GM23338 (cell line): ENCODE measurements at regions not wholly inside any gene's neighbourhood (a gene's known extent, or its start where the extent isn't known, plus 50 kb on each side); places are given as distances from the start of the nearest gene placed in this dataset.

Experiments used
- ATAC-seq: fragments of 200-7000 bp; cut with Tn5 transposase; 3 replicates; pipeline ENCODE4 v1.9.1; 2020
- DNase-seq: peaks from one replicate; pipeline ENCODE4 v3.0.0-alpha.2; 2015; ENCODE audit warnings: low spot score
- H2AFZ ChIP-seq: fragments of 200-600 bp; sonication (generic); 2 replicates; pipeline ENCODE4 v1.8.0; 2016; ENCODE audit warnings: antibody characterized with exemption, mild to moderate bottlenecking, moderate library complexity
- H3F3A ChIP-seq: fragments of 200-600 bp; sonication (generic); replicated peaks from 2 replicates; pipeline ENCODE4 v1.8.0; 2017; ENCODE audit warnings: antibody characterized with exemption, mixed run types, low read depth
- H3K27ac ChIP-seq: fragments of 200-600 bp; sonication (generic); 2 replicates; pipeline ENCODE4 v1.6.1; 2016; ENCODE audit warnings: low read depth
- H3K27me3 ChIP-seq: fragments of 200-600 bp; sonication (generic); 2 replicates; pipeline ENCODE4 v1.8.0; 2016; ENCODE audit warnings: mild to moderate bottlenecking, mixed run types, moderate library complexity; ENCODE audit not compliant: insufficient read depth
- H3K36me3 ChIP-seq: fragments of 200-600 bp; sonication (generic); 2 replicates; pipeline ENCODE4 v1.8.0; 2016; ENCODE audit warnings: mild to moderate bottlenecking; ENCODE audit not compliant: insufficient read depth
- H3K4me1 ChIP-seq: fragments of 200-600 bp; sonication (generic); 2 replicates; pipeline ENCODE4 v1.8.0; 2016; ENCODE audit warnings: mild to moderate bottlenecking, moderate library complexity; ENCODE audit not compliant: insufficient read depth
- H3K4me2 ChIP-seq: fragments of 200-600 bp; sonication (generic); 2 replicates; pipeline ENCODE4 v1.7.1; 2017; ENCODE audit warnings: mixed run types
- H3K4me3 ChIP-seq: fragments of 200-600 bp; sonication (generic); 2 replicates; pipeline ENCODE4 v1.6.1; 2016; ENCODE audit warnings: mixed run types
- H3K79me2 ChIP-seq: fragments of 200-600 bp; sonication (generic); replicated peaks from 2 replicates; pipeline ENCODE4 v1.8.0; 2017; ENCODE audit warnings: mild to moderate bottlenecking; ENCODE audit not compliant: insufficient read depth
- H3K9me2 ChIP-seq: fragments of 200-600 bp; sonication (generic); 2 replicates; pipeline ENCODE4 v1.8.0; 2017; ENCODE audit not compliant: insufficient read depth
- H4K20me1 ChIP-seq: fragments of 200-600 bp; sonication (generic); replicated peaks from 2 replicates; pipeline ENCODE4 v1.8.0; 2017; ENCODE audit warnings: mild to moderate bottlenecking; ENCODE audit not compliant: insufficient read depth
- H3K27ac Mint-ChIP-seq: 2 replicates; pipeline ENCODE4 v1.8.0; 2020; ENCODE audit warnings: inconsistent platforms, mild to moderate bottlenecking, moderate library complexity, mixed read lengths
- H3K27me3 Mint-ChIP-seq: 3 replicates; pipeline ENCODE4 v1.8.0; 2022; ENCODE audit warnings: low read depth, mild to moderate bottlenecking, moderate library complexity, mixed read lengths, inconsistent platforms; ENCODE audit not compliant: insufficient read depth, poor library complexity
- H3K36me3 Mint-ChIP-seq: 3 replicates; pipeline ENCODE4 v1.8.0; 2021; ENCODE audit warnings: low read depth, mild to moderate bottlenecking, inconsistent platforms, moderate library complexity, mixed read lengths
- H3K4me1 Mint-ChIP-seq: 3 replicates; pipeline ENCODE4 v1.8.0; 2020; ENCODE audit warnings: mild to moderate bottlenecking, inconsistent platforms, mixed read lengths
- H3K4me3 Mint-ChIP-seq: 3 replicates; pipeline ENCODE4 v1.8.0; 2021; ENCODE audit warnings: moderate library complexity, mild to moderate bottlenecking, inconsistent platforms, mixed read lengths
- H3K9me3 Mint-ChIP-seq: 3 replicates; pipeline ENCODE4 v1.8.0; 2020; ENCODE audit warnings: moderate library complexity, mild to moderate bottlenecking, inconsistent platforms, mixed read lengths
- EZH2phosphoT487 ChIP-seq: fragments of 200-600 bp; sonication (generic); IDR thresholded peaks from one replicate; pipeline ENCODE4 v1.8.1; 2018; ENCODE audit warnings: antibody characterized with exemption; ENCODE audit not compliant: unreplicated experiment
- NANOG ChIP-seq: IDR thresholded peaks from 2 replicates; pipeline ENCODE4 v1.6.1; 2016; ENCODE audit warnings: antibody characterized with exemption, borderline replicate concordance
- STAT1 ChIP-seq: IDR thresholded peaks from one replicate; pipeline ENCODE4 v1.6.1; 2016; ENCODE audit warnings: antibody characterized with exemption; ENCODE audit not compliant: unreplicated experiment
- ZNF331 ChIP-seq: fragments of 250-450 bp; sonication (Bioruptor Pico); IDR thresholded peaks from 2 replicates; pipeline ENCODE4 v1.5.0; 2020; ENCODE audit warnings: low read depth, mild to moderate bottlenecking, moderate library complexity
- TF ChIP-seq, protein P1 (sequence below): IDR thresholded peaks from one replicate; pipeline ENCODE4 v1.6.1; 2018; ENCODE audit warnings: antibody characterized with exemption; ENCODE audit not compliant: unreplicated experiment
- TF ChIP-seq, protein P2 (sequence below): IDR thresholded peaks from 2 replicates; pipeline ENCODE4 v1.6.1; 2016; ENCODE audit warnings: antibody characterized with exemption
- TF ChIP-seq, protein P3 (sequence below), 2 experiments: fragments of 200-600 bp in 1 of 2; sonication (generic) in 1 of 2; conservative IDR thresholded peaks; 2 replicates each; pipeline versions ENCODE4 v1.5.1 to v1.6.1; 2016 to 2017; ENCODE audit warnings: antibody characterized with exemption in 2 of 2, low read depth in 2 of 2, mild to moderate bottlenecking in 2 of 2, moderate library complexity in 1 of 2
- TF ChIP-seq, protein P4 (sequence below): fragments of 250-450 bp; sonication (Bioruptor Pico); IDR thresholded peaks from 2 replicates; pipeline ENCODE4 v1.5.0; 2020; ENCODE audit warnings: mild to moderate bottlenecking, moderate library complexity

DNA sequence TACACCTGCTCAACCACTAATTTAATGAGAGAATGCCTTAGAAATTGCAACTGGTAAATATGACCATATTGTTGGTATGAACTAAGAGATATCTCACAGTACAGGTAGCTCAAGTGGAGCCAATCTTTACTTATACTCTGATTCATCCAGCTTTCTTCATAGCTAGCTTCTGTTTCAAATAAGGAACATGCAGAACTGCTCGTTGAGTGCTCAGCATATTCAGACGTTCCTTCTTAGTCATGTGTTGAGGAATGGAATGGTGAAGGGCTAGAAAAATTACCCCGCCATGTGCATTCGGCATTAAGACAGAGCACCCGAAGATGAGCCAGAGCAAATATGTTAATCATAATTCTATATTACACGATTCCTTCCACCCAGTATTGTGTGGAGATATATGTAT, 144.0 kb upstream of the VRK2 start:
- no peaks in the 10 kb centered on the region for H3K36me3 Mint-ChIP-seq
- no peak for TF ChIP-seq ZNF331 (CRISPR knock-in tag)
- TF ChIP-seq, protein P1, sequence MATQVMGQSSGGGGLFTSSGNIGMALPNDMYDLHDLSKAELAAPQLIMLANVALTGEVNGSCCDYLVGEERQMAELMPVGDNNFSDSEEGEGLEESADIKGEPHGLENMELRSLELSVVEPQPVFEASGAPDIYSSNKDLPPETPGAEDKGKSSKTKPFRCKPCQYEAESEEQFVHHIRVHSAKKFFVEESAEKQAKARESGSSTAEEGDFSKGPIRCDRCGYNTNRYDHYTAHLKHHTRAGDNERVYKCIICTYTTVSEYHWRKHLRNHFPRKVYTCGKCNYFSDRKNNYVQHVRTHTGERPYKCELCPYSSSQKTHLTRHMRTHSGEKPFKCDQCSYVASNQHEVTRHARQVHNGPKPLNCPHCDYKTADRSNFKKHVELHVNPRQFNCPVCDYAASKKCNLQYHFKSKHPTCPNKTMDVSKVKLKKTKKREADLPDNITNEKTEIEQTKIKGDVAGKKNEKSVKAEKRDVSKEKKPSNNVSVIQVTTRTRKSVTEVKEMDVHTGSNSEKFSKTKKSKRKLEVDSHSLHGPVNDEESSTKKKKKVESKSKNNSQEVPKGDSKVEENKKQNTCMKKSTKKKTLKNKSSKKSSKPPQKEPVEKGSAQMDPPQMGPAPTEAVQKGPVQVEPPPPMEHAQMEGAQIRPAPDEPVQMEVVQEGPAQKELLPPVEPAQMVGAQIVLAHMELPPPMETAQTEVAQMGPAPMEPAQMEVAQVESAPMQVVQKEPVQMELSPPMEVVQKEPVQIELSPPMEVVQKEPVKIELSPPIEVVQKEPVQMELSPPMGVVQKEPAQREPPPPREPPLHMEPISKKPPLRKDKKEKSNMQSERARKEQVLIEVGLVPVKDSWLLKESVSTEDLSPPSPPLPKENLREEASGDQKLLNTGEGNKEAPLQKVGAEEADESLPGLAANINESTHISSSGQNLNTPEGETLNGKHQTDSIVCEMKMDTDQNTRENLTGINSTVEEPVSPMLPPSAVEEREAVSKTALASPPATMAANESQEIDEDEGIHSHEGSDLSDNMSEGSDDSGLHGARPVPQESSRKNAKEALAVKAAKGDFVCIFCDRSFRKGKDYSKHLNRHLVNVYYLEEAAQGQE: no peak
- TF ChIP-seq STAT1: no peak
- TF ChIP-seq, protein P2, sequence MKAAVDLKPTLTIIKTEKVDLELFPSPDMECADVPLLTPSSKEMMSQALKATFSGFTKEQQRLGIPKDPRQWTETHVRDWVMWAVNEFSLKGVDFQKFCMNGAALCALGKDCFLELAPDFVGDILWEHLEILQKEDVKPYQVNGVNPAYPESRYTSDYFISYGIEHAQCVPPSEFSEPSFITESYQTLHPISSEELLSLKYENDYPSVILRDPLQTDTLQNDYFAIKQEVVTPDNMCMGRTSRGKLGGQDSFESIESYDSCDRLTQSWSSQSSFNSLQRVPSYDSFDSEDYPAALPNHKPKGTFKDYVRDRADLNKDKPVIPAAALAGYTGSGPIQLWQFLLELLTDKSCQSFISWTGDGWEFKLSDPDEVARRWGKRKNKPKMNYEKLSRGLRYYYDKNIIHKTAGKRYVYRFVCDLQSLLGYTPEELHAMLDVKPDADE: no peak
- TF ChIP-seq, protein P3, sequence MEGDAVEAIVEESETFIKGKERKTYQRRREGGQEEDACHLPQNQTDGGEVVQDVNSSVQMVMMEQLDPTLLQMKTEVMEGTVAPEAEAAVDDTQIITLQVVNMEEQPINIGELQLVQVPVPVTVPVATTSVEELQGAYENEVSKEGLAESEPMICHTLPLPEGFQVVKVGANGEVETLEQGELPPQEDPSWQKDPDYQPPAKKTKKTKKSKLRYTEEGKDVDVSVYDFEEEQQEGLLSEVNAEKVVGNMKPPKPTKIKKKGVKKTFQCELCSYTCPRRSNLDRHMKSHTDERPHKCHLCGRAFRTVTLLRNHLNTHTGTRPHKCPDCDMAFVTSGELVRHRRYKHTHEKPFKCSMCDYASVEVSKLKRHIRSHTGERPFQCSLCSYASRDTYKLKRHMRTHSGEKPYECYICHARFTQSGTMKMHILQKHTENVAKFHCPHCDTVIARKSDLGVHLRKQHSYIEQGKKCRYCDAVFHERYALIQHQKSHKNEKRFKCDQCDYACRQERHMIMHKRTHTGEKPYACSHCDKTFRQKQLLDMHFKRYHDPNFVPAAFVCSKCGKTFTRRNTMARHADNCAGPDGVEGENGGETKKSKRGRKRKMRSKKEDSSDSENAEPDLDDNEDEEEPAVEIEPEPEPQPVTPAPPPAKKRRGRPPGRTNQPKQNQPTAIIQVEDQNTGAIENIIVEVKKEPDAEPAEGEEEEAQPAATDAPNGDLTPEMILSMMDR (conservative IDR thresholded peaks at IDR 0.05; ENCODE audit: low read depth in 2 of 2): no peak
- no peak for TF ChIP-seq NANOG
- TF ChIP-seq, protein P4, sequence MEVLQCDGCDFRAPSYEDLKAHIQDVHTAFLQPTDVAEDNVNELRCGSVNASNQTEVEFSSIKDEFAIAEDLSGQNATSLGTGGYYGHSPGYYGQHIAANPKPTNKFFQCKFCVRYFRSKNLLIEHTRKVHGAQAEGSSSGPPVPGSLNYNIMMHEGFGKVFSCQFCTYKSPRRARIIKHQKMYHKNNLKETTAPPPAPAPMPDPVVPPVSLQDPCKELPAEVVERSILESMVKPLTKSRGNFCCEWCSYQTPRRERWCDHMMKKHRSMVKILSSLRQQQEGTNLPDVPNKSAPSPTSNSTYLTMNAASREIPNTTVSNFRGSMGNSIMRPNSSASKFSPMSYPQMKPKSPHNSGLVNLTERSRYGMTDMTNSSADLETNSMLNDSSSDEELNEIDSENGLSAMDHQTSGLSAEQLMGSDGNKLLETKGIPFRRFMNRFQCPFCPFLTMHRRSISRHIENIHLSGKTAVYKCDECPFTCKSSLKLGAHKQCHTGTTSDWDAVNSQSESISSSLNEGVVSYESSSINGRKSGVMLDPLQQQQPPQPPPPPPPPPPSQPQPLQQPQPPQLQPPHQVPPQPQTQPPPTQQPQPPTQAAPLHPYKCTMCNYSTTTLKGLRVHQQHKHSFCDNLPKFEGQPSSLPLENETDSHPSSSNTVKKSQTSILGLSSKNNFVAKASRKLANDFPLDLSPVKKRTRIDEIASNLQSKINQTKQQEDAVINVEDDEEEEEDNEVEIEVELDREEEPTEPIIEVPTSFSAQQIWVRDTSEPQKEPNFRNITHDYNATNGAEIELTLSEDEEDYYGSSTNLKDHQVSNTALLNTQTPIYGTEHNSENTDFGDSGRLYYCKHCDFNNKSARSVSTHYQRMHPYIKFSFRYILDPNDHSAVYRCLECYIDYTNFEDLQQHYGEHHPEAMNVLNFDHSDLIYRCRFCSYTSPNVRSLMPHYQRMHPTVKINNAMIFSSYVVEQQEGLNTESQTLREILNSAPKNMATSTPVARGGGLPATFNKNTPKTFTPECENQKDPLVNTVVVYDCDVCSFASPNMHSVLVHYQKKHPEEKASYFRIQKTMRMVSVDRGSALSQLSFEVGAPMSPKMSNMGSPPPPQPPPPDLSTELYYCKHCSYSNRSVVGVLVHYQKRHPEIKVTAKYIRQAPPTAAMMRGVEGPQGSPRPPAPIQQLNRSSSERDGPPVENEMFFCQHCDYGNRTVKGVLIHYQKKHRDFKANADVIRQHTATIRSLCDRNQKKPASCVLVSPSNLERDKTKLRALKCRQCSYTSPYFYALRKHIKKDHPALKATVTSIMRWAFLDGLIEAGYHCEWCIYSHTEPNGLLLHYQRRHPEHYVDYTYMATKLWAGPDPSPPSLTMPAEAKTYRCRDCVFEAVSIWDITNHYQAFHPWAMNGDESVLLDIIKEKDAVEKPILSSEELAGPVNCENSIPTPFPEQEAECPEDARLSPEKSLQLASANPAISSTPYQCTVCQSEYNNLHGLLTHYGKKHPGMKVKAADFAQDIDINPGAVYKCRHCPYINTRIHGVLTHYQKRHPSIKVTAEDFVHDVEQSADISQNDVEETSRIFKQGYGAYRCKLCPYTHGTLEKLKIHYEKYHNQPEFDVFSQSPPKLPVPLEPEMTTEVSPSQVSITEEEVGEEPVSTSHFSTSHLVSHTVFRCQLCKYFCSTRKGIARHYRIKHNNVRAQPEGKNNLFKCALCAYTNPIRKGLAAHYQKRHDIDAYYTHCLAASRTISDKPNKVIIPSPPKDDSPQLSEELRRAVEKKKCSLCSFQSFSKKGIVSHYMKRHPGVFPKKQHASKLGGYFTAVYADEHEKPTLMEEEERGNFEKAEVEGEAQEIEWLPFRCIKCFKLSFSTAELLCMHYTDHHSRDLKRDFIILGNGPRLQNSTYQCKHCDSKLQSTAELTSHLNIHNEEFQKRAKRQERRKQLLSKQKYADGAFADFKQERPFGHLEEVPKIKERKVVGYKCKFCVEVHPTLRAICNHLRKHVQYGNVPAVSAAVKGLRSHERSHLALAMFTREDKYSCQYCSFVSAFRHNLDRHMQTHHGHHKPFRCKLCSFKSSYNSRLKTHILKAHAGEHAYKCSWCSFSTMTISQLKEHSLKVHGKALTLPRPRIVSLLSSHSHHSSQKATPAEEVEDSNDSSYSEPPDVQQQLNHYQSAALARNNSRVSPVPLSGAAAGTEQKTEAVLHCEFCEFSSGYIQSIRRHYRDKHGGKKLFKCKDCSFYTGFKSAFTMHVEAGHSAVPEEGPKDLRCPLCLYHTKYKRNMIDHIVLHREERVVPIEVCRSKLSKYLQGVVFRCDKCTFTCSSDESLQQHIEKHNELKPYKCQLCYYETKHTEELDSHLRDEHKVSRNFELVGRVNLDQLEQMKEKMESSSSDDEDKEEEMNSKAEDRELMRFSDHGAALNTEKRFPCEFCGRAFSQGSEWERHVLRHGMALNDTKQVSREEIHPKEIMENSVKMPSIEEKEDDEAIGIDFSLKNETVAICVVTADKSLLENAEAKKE (CRISPR knock-in tag): no peak
- TF ChIP-seq EZH2phosphoT487: no peak
- H3K4me1 Mint-ChIP-seq: peaks cover 21% of the 10 kb centered on the region
- no peaks in the 10 kb centered on the region for H3K36me3 ChIP-seq
- peaks cover 15% of the 10 kb centered on the region for H3K4me1 ChIP-seq
- H3K27me3 Mint-ChIP-seq: no peaks in the 10 kb centered on the region
- no peaks in the 10 kb centered on the region for H3K27me3 ChIP-seq
- H3F3A ChIP-seq: no peaks in the 10 kb centered on the region
- H2AFZ ChIP-seq: no peak overlapping the region
- no peaks in the 10 kb centered on the region for H3K9me3 Mint-ChIP-seq
- H3K79me2 ChIP-seq: no peaks in the 10 kb centered on the region
- no peak overlapping the region for H3K4me3 Mint-ChIP-seq
- H3K27ac ChIP-seq: no peak overlapping the region
- ATAC-seq (no peak), DNase-seq (no peak)
- H4K20me1 ChIP-seq: no peaks in the 10 kb centered on the region
- H3K9me2 ChIP-seq: no peaks in the 10 kb centered on the region
- peak overlapping the region; percentile 27; the same call in 1 of the 2 replicates for H3K4me3 ChIP-seq
- H3K4me2 ChIP-seq: peak overlapping the region; percentile 69
- no peak overlapping the region for H3K27ac Mint-ChIP-seq
